GM21381 (cell line): ENCODE measurements at regions not wholly inside any gene's neighbourhood (a gene's known extent, or its start where the extent isn't known, plus 50 kb on each side); places are given as distances from the start of the nearest gene placed in this dataset.
A peak's percentile ranks its signal among the peaks of the same experiment; 100 is the strongest.
"Not testable (repeated sequence)": the region's sequence is repeated elsewhere in the genome, so short reads cannot be mapped to it uniquely, and the experiment has no call there.

Experiments
- ATAC-seq: cut with Tn5 transposase; IDR thresholded peaks from one replicate; pipeline ENCODE4 v1.9.1; 2021; ENCODE audit warnings: mild to moderate bottlenecking, moderate library complexity; ENCODE audit not compliant: unreplicated experiment

GRCh38 chr4:77220828-77221613 is 64.0 kb downstream of the CCNG2 start:
- ATAC-seq, result no peak

DNA sequence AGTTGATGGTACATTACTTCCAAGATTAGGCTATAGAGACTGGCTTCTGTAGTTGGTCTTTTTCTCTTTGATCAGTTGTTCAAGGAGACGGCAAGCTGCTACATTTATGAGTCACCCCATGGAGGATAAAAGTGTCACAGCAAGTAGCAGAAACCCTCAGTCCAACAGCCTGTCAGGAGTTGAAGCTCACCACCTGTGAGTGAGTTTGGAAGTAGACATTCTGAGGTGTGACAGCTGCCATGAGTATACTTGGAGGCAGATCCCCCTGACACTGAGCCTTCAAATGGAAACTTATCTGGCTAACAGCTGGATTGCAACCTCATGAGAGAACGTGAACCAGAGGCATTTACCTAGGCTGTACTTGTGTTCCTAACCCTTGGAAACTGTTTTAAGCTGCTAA is 68.0 kb downstream of the CCNG2 start:
- no peak for ATAC-seq

DNA sequence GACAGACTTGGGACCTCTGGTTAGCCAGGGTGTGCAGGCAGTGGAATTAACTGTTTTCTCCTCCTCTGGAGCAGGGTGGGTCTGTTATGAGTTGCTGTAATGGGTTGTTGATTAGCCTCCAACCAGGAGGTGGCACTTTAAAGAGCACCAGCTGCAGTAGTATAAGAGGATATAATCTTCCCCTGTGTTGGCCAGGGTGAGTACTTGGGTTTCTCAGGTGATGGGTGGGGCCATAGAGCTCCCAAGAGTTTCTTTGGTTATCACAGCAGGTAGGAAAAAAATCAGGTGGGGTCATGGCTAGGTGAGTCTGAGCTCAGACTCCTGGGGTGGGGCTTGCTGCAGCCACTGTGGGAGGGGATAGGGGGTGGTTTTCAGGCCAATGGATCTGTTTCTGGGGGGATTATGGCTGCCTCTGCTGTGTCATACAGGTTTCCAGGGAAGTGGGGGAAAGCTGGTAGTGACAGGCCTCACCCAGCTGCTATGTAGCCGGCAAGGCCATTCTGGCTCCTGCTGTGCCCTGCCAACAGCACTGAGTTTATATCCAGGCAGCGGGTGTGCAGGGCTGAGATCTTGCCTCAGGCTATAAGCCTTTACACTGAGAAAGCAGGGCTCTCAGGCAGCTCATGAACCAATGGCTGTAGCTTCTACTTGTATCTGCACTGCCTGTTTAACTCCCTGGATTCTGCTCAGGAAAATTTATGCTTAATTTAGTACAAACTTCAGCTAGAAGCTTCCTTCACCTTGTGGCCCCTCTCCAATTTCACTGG is 70.1 kb downstream of the CCNG2 start:
- ATAC-seq, result no peak

DNA sequence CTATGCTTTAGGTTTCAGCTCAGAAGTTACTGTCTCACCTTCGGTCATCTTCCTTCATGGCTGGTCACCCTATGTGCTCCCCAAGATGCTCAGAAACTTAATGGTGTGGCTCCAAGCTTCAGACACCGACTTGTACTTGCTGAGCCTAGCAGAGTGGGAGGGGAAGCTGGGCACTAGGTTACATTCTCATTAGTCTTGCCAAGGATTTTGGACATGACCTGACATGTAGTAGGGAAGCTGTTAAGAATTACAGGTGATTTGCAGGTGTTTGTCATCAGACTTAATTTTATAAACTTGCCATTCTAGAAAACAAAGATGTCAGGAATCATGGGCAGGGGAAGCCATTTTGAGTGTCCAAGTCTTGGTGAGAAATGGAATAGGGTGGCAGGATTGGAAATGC is 72.4 kb downstream of the CCNG2 start:
- no peak for ATAC-seq

- ATAC-seq, result no peak
Observed at GRCh38 chr4:77232653-77233052, 75.6 kb downstream of the CCNG2 start.

- no peak for ATAC-seq
Observed at GRCh38 chr4:77235289-77235854, 78.4 kb downstream of the CCNG2 start.

DNA sequence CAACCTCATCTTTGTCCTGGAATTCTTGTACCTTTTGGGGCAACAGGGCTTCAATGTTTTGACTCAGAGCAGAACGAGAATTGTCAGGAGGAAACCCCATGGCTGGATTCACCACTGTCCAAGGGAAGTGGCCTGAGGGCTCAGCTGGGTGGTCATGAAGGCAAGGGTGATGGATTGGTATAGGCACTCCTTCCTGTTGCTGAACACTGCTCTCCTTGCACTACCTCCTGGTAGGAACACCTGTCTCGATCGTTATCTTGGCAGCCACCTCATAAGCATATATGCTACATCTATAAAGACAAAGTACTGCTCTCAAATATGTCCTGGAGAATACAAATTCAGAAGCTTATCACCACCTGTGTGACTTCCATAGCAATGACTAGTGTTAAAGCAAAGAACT is 79.8 kb downstream of the CCNG2 start:
- ATAC-seq, result no peak

DNA sequence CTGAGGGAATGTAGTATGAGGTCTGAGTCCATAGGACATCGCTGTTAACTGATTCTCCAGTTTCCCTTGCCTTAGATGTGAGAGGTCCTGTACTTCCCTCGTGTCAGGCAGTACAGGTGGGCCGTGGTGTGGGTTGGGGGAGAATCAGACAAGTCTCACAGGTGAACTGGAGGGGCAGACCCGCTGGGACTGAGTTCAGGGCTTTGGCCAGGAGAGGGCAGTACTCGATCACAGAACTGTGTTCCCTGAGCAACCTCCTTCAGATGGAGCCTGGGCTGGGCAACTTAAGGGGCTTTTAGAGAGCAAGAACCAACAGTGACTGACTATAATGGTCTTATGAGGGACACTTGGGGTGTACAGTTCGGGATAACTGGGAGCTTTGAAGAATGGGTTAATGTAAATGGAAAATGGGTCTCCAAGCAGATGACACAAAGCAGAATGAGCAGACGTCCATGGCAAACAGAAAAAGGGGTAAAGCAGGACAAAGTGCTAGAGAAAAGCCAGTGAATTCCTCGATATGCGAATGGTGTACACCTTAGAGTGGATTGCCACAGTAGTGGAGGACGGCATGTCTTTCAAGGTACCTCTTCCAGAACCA is 83.6 kb downstream of the CCNG2 start:
- peak; percentile 76 for ATAC-seq

DNA sequence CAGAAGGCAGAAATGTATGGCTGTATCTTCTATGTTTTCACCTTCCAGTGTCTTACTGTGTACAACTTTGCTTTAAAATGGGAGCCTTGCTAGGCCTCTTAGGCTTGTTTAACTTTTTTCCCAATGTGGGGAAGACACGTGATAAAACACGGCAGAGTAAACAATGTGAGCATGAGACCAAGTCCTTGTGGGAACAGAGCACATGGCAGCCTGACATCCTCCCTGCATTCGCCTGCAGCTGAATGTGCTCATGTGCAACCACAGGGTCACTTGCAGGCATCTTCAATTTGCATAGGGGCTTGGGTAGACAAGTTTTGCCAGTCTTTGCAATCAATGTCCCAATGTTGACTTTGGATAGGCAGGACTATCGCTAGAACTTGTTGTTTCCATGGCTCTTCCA is 91.8 kb downstream of the CCNG2 start:
- no peak for ATAC-seq

DNA sequence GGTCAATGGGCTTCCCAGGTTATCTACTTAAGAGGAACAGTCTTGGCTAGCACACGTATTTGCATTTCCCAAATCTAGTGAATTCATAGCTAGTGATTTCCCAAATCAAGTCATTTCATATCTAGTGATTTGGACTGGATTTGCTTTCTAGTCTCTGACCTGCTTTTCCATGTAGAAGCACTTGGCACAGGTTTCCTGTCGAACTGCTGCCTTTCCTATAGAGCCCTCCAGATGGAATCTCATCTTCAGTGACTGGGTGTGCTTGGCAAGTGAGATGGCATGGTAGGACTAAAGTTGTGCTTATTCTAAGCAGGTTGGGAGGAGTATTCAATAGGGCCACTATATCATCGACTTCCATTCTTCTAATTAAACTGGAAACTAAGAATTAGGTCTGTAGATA is 94.7 kb downstream of the CCNG2 start:
- ATAC-seq, result no peak

DNA sequence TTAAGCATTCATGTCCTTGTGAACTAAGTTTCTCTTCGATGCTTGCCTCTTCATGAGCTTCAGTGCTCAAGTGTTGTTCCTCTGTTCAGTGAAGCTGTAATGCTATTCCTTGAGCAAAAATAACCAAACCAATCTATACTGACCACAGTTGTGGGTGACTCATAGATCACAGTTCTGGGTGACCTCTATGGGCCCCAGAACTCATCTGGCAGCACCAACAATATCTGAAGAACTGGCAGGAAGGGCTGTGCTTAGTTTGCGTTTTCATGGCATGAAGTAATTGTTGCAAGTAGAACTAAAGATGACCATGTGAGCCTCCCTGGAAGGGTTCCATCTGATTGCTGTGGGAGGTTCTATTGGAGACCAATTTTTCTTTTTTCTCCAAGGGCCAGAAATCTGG is 106.2 kb downstream of the CCNG2 start:
- ATAC-seq, result no peak

DNA sequence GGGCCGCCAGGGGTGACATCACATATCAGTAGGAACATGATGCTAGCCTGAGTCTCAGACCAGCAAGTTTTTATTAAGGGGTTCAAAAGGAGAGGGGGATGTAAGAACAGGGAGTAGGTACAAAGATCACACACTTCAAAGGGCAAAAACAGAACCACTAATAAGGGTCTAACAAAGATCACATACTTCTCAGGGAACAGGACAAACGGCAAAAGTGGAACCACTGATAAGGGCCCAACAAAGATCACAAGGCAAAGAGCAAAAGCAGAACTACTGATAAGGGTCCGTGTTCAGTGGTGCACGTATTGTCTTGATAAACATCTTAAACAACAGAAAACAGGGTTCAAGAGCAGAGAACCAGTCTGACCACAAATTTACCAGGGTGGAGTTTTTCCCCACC is 107.0 kb downstream of the CCNG2 start:
- ATAC-seq, result not testable (repeated sequence)

- no peak for ATAC-seq
Observed at GRCh38 chr4:77264826-77265225, 107.8 kb downstream of the CCNG2 start.

- ATAC-seq, result no peak
Observed at GRCh38 chr4:77268108-77268507, 111.1 kb downstream of the CCNG2 start.

DNA sequence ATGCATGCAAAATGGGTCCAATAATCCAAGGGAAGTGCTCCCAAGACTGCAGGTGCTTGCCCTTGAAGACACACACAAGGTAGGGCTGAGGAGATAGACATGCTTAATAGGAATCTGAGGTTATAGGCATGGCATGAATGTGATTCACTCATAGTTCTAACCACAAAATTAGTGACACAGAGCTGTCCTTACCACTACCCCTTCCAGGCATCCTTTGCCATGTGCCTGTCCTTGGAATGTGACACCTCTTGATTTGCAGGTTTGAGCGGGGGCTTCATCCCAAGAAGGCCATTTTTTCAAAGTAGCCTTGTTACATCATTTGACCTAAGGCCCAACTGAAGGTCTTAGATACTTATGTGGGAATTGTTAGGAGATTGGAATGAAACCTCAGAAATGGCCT is 112.5 kb downstream of the CCNG2 start:
- ATAC-seq, result no peak

- ATAC-seq, result no peak
Observed at GRCh38 chr4:77273412-77273811, 116.4 kb downstream of the CCNG2 start.

DNA sequence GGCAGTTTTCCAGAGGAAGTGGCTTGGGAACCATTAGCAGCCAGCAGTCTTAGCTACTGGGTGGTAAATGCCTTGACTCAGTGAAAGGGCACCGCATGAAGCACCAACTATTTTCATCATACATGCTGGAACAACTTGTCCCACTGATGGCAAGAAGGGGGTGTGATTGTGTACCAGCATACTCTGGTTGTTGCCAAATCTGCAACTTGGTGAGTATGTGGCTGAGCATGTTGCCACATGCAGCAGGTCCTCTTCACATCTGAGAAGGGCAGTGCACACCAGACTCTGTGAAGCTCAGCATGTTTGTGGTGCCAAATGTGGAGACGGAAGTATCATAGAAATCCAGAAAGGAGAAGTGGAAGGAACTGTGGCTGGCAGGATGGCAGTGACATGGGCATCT is 122.1 kb downstream of the CCNG2 start:
- ATAC-seq, result not testable (repeated sequence)

DNA sequence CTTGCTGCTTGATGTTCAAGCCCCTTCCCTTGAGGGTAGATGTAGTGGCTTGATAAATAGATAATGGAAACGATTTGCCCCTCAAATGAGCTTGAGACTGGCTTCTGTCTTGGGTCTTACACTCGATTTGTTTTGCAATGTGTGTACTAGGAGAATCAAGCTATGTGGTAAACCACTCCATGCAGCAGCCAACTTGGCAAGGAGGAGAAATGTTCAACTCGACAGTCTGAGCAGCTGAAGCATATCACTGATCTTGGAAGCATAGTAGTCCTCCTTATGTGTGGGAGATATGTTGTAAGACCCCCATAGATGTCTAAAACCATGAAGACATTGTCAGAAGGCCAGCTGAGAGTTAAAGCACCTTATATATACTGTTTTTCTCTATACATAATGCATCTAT is 125.3 kb downstream of the CCNG2 start:
- no peak for ATAC-seq

DNA sequence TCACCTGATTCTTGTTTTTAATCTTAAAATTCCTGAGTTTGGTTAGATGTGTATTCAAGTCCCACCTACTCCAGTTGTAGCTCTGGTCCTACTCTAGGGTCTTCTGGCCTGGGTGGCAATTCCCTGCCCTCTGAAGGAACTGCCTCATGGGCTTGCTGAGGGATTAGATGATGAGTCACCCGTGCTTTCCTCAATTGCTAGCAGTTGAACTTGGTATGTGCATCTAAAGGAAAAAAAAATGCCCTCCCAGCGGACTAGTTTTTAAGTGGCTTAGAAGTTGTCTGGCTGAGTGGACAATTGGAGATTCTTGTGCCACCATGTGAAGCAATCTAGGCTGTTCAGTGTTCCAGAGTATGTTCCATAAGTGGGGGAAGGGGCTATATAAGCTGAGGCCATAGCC is 127.0 kb downstream of the CCNG2 start:
- no peak for ATAC-seq

DNA sequence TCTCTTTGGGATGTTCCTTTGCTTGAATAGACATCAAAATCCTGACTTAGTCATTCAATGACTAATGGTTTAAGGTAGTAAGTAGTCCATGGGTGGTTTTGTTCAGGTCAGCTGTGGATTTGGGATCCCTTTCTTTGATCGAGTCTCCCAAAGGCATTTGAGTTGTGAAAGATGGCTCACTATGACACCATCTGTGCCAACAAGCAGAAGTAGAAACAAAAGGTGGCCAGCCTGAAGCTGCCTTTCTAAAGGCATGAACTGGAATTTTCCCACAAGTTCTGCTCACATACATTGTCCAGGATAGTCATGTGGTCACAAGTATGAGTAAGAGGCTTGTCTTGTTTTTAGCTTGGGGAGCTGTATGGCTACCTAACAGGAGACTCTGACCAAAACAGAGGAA is 129.9 kb downstream of the CCNG2 start:
- no peak for ATAC-seq

DNA sequence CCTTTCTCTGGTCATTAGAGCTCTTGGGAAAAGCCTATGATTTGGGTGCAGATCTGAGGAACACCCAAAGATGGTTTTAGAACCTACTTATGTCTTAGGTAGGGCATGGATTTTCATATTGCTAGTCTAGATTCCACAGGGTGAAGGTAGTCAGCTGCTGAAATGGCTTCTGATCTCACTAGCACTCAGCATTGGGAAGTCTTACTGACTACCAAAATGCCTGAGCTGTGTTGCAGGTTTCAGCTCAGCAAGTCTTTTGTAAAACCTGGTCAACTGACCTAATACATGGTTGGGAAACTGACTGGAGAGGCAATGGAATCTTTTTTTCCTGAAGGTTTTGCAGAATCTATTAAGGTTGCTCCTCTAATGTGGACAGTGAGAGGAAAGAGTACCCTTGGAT is 136.4 kb downstream of the CCNG2 start:
- no peak for ATAC-seq

DNA sequence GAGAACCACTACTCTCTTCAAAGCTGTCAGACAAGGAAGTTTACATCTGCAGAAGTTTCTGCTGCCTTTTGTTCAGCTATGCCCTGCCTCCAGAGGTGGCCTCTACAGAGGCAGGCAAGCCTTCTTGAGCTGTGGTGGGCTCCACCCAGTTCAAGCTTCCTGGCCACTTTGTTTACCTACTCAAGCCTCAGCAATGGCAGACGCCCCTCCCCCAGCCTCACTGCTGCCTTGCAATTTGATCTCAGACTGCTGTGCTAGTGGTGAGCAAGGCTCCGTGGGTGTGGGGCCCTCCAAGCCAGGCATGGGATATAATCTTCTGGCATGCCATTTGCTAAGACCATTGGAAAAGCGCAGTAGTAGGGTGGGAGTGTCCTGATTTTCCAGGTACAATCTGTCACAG is 144.0 kb downstream of the CCNG2 start:
- not testable (repeated sequence) for ATAC-seq
